ENCODE measurements at regions not wholly inside any gene's neighbourhood (a gene's known extent, or its start where the extent isn't known, plus 50 kb on each side); places are given as distances from the start of the nearest gene placed in this dataset.

DNA sequence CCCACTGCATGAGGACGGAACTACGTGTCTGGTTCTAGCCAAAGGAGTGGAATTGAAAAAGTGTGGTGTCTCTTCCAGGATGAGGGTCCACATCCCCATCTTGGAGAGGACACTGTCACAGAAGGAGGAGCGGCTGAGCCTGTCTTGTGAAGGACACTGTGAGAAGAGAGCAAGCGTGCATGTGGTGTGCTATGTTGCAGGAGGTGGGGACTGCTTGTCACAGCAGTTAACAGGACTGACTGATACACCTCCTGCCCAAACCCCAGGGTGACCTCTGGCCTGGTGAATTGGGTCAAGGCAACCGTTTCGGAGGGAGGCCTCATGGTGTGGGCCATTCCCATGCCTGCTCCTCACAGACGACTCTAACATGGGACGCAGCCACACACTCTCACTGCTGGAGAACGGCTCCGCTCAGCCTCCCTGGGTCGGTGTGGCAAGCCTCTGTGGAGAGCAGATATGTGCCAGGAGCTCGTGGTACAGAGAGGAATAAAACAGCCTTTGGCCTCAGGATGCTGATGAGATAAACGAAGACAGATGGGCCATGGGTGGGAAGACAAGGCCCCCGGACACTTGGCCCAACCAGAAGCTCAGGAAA lies 56.4 kb upstream of the RBFOX3 start:
- Histone ChIP-seq H3K4me3 (ENCODE audit: low read depth, low read length) (no peak overlapping the region), H3K9me3 (ENCODE audit: severe bottlenecking) (peaks cover 7% of the 10 kb centered on the region), H3K36me3 (no peaks in the 10 kb centered on the region), H3K27me3 (ENCODE audit: insufficient read depth, low read depth, severe bottlenecking) (no peaks in the 10 kb centered on the region), H3K27ac (no peak overlapping the region)
- TF ChIP-seq, protein P1, sequence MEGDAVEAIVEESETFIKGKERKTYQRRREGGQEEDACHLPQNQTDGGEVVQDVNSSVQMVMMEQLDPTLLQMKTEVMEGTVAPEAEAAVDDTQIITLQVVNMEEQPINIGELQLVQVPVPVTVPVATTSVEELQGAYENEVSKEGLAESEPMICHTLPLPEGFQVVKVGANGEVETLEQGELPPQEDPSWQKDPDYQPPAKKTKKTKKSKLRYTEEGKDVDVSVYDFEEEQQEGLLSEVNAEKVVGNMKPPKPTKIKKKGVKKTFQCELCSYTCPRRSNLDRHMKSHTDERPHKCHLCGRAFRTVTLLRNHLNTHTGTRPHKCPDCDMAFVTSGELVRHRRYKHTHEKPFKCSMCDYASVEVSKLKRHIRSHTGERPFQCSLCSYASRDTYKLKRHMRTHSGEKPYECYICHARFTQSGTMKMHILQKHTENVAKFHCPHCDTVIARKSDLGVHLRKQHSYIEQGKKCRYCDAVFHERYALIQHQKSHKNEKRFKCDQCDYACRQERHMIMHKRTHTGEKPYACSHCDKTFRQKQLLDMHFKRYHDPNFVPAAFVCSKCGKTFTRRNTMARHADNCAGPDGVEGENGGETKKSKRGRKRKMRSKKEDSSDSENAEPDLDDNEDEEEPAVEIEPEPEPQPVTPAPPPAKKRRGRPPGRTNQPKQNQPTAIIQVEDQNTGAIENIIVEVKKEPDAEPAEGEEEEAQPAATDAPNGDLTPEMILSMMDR (IDR thresholded peaks at IDR 0.05; ENCODE audit: low read depth, low read length), result no peak
- DNase-seq, result peak; percentile 8

DNA sequence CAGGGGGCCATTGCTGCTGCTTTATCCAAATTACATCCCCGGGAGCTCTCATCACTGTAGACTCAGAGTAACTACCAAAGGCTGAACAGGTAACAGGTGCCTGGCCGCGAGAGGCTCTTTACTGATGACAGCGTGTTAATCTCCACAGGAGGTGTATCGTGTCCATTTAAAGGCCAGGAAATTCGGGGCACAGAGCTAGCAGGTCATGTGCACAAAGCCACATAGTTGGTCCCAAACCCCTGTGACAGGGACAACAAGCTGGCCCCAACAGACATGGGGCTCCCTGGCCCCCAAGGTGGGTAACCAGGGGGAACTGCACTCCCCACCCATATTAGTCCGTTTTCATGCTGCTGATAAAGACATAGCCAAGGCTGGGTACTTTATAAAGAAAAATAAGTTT lies 55.3 kb upstream of the RBFOX3 start:
- H3K27me3 ChIP-seq (ENCODE audit: insufficient read depth, low read depth, severe bottlenecking), result no peaks in the 10 kb centered on the region
- H3K27ac ChIP-seq, result no peak overlapping the region
- TF ChIP-seq, protein P1 (IDR thresholded peaks at IDR 0.05; ENCODE audit: low read depth, low read length), result no peak
- peak; percentile 5 for DNase-seq
- no peaks in the 10 kb centered on the region for H3K36me3 ChIP-seq
- H3K9me3 ChIP-seq (ENCODE audit: severe bottlenecking), result peaks cover 16% of the 10 kb centered on the region
- no peak overlapping the region for H3K4me3 ChIP-seq (ENCODE audit: low read depth, low read length)

DNA sequence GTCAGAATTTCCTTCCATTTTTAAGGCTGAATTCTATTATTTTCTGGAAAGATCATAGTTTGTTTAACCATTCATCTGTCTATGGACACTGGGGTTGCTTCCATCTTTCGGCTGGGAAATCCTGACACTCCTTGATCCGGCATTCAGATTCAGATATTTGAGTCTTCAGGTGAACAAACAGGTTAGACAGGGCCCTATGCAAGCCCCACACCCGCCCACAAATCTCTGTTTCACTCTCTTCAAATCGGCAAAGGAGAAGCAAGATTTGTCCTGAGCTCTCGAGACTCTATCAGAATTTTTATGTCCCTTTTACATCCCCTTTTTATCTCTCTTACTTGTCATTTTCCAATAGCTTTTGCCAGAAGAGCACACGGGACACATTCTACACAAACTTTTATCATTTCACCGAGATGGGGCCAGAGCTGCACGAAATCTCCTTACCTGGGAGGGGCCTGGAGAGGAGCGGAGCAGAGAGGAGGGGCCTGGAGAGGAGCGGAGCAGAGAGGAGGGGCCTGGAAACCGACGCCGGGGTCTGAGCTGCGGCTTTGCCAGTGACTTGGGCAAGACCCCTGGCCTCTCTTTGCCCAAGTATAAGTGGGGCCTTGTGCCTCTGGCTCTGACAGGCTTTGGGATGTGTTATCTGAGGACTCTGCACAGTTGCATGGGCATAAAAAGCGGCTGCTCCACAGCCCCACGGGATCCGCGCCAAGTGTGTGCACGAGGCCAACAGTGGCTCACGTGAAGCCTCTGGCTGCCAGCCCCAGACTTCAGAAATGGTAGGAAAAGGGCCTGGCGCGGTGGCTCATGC lies 54.3 kb upstream of the RBFOX3 start:
- H3K27me3 ChIP-seq (ENCODE audit: insufficient read depth, low read depth, severe bottlenecking), result no peaks in the 10 kb centered on the region
- peaks cover 21% of the 10 kb centered on the region for H3K9me3 ChIP-seq (ENCODE audit: severe bottlenecking)
- H3K36me3 ChIP-seq, result no peaks in the 10 kb centered on the region
- DNase-seq, result peak; percentile 69
- TF ChIP-seq, protein P1 (IDR thresholded peaks at IDR 0.05; ENCODE audit: low read depth, low read length), result no peak
- H3K4me3 ChIP-seq (ENCODE audit: low read depth, low read length), result peak overlapping the region; percentile 21; the same call in 1 of the 2 replicates
- H3K27ac ChIP-seq, result peak overlapping the region; percentile 26

DNA sequence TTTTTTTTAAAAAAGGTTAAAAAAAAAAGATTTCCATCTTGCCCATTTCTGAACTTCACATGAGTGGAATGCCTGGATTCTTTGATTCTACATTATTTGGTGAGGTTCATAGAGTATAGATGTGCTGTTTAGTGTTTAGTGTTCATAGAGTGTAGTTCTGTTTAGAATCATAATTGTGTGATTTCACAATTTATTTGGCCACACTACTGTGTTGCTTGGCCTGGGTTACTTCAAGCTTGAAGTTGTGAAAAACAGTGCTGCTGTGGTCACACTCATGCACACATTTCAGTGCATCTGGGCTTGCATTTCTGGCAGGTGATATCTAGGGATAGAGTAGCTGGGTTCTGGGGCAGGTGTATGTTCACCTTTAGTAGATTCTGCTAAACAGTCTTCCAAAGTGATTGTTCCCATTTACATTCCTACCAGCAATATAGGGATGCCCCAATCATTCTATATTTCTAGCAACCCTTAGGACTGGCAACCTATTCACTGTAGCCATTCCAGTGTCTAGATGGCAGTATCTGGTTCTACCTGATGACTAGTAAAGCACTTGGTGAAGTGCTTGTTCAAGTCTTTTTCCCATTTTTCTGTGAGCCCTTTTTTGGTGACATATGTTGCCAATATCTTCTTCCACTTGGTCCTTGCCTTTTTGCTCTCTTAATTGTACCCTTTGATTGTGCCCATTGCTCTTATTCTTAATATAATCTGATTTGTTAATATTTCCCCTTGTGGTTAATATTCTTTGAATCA lies 50.6 kb upstream of the RBFOX3 start:
- Histone ChIP-seq H3K9me3 (ENCODE audit: severe bottlenecking) (peaks cover 21% of the 10 kb centered on the region), H3K36me3 (no peaks in the 10 kb centered on the region), H3K27me3 (ENCODE audit: insufficient read depth, low read depth, severe bottlenecking) (no peaks in the 10 kb centered on the region), H3K4me3 (ENCODE audit: low read depth, low read length) (no peak overlapping the region), H3K27ac (no peak overlapping the region)
- DNase-seq, result no peak
- TF ChIP-seq, protein P1 (IDR thresholded peaks at IDR 0.05; ENCODE audit: low read depth, low read length), result no peak

All from WERI-Rb-1 (cell line).